Astrocyte of the spinal cord (primary cell): ENCODE measurements at regions not wholly inside any gene's neighbourhood (a gene's known extent, or its start where the extent isn't known, plus 50 kb on each side); places are given as distances from the start of the nearest gene placed in this dataset.

Experiments
- DNase-seq: peaks from one replicate; pipeline ENCODE4 v3.0.0; 2011; ENCODE audit warnings: low read depth, low spot score
- H3K4me3 ChIP-seq: 2 replicates; pipeline ENCODE4 v1.5.1; 2011; ENCODE audit warnings: low read depth, mild to moderate bottlenecking, low read length, moderate library complexity
- in situ Hi-C: cut with HindIII; loops from 2 replicates; pipeline ENCODE4 v1.10.0; 2017; ENCODE audit warnings: low sequenced_read_pairs
- TF ChIP-seq, protein P1 (sequence below): IDR thresholded peaks from 2 replicates; pipeline ENCODE4 v1.5.1; 2012; ENCODE audit warnings: low read depth, mild to moderate bottlenecking, low read length, inconsistent platforms

DNA sequence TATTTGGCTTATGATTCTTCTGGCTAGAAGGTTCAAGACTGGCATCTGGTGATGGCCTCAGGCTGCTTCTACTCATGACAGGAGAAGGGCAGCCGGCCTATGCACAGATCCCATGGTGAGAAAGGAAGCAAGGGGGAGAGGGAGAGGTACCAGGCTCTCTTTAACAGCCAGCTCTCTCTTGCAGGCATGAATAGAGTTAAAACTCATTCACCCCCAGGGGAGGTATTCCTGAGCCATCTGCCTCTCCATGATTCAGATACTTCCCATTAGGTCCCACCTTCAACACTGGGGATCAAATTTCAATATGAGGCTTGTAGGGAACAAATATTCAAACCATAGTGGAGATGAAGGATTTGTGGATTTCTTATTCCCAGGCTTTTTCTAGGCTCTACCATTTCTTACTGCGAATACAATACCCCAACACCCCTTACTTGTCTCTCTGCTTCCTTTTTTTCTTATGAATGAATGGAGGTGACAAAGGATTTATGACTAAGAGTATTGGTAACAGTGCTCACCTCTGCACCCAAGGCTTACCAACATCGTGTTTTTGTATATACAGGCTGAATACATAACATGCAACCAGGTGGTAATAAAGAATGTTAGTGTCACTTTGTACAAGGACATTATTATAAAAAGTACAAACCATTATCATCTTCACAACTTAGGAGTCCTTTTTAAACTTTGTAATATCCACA is 454.6 kb upstream of the TRIB2 start:
- H3K4me3 ChIP-seq, result no peak overlapping the region
- TF ChIP-seq, protein P1, sequence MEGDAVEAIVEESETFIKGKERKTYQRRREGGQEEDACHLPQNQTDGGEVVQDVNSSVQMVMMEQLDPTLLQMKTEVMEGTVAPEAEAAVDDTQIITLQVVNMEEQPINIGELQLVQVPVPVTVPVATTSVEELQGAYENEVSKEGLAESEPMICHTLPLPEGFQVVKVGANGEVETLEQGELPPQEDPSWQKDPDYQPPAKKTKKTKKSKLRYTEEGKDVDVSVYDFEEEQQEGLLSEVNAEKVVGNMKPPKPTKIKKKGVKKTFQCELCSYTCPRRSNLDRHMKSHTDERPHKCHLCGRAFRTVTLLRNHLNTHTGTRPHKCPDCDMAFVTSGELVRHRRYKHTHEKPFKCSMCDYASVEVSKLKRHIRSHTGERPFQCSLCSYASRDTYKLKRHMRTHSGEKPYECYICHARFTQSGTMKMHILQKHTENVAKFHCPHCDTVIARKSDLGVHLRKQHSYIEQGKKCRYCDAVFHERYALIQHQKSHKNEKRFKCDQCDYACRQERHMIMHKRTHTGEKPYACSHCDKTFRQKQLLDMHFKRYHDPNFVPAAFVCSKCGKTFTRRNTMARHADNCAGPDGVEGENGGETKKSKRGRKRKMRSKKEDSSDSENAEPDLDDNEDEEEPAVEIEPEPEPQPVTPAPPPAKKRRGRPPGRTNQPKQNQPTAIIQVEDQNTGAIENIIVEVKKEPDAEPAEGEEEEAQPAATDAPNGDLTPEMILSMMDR, result no peak
- in situ Hi-C loops, result no loop called here
- peak; percentile 33 for DNase-seq

DNA sequence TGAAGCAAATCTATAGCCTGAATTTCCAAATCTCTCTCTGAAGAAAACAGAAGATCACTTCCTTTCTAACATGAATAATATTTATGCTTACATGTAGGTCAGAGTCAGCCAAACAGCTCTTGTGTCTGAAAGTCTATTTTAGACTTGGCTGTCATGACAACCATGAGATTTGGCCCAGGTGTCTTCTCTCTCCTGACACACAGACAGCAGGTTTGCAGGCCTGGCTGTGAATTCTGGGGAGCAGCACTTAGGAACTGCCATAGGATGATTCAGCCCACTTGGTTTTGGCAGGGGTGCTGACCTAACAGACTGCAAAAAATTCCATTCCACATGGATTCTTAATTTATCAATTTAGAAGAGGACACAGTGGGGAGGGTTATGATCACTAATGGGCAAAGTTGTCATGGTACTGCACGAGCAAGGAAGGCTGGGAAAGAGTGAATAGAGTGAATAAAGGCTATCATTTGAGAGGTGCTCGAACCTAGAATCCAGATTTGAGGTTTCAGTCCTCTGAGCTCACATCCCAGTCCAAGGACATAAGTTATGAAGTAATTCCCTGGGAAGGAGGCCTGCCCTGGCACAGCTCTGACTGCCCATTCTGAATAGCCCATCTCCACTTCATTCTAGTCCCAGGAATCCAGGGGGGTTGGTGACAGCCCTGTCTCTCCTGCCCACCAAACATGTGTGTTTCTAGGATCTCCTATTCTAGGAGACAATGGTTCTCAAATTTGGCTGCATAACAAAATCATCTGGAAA is 453.9 kb upstream of the TRIB2 start:
- H3K4me3 ChIP-seq, result no peak overlapping the region
- in situ Hi-C loops, result no loop called here
- DNase-seq, result peak; percentile 52
- TF ChIP-seq, protein P1, result no peak

DNA sequence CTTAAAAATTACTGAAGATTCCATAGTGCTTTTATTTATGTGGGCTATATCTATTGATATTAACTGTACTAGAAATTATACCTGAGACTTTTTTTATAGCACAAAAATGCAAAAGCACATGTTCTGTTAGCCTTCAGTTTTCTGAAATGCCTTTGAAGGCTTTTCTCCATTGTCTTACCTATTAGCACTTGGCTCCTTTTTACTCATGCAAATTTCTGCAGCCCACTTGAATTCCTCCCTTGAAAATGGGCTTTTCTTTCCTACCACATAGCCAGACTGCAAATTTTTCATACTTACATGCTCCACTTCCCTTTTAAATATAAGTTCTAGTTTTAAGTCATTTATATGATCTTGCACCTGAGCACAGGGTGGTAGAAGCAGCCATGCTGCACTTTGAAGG is 453.0 kb upstream of the TRIB2 start:
- H3K4me3 ChIP-seq, result no peak overlapping the region
- TF ChIP-seq, protein P1, result no peak
- no peak for DNase-seq
- in situ Hi-C loops, result no loop called here

DNA sequence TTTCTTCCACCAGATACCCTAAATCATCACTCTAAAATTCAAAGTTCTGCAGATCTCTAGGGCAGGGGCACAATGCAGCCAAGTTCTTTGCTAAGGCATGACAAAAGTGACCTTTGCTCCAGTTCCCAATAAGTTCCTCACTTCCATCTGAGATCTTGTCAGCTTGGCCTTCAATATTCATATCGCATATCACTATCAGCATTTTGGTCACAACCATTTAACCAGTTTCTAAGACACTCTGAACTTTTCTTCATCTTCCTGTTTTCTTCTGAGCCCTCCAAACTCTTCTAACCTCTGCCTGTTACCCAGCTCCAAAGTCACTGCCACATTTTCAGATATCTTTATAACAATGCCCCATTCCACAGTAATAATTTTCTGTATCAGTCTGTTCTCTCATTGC is 452.6 kb upstream of the TRIB2 start:
- TF ChIP-seq, protein P1, result no peak
- in situ Hi-C loops, result no loop called here
- DNase-seq, result no peak
- H3K4me3 ChIP-seq, result no peak overlapping the region

DNA sequence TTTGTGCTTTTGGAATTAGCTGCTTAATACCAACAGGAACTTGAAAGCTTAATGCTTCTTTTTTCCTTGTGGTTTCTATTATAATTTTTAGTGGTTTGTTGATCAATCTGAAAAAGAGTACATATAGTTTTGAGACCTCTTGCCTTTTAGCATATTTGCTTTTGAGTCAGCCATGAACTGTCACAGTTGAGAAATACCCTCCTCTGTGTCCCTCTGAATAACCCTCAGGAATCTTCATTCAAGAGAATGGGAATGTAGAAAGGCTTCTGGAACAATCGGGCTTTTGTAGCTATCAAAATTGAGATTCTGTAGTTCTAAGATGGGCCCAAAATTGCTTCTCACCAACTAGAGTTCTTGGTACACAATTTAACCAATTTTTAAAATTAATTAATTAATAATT is 451.1 kb upstream of the TRIB2 start:
- in situ Hi-C loops, result no loop called here
- TF ChIP-seq, protein P1, result no peak
- DNase-seq, result no peak
- H3K4me3 ChIP-seq, result no peak overlapping the region

DNA sequence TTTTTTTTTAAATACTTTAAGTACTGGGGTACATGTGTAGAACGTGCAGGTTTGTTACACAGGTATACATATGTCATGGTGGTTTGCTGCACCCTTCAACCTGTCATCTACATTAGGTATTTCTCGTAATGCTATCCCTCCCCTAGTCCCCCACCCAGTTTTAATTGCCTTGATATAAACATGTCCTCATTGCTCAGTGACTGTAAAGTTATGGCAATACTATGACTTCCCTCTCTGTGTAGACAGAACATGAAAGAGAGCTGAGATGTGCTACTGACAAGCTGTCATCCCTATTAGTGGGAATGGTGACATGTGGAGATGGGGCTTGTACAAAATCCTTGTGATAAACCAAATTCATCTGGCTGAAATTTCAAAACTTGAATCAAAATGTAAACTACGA is 449.7 kb upstream of the TRIB2 start:
- TF ChIP-seq, protein P1, result no peak
- no peak for DNase-seq
- in situ Hi-C loops, result no loop called here
- no peak overlapping the region for H3K4me3 ChIP-seq
